ENCODE measurements at regions not wholly inside any gene's neighbourhood (a gene's known extent, or its start where the extent isn't known, plus 50 kb on each side); places are given as distances from the start of the nearest gene placed in this dataset.

GRCh38 chr1:199243423-199244061, 604.7 kb downstream of the PTPRC start:
- DNase-seq (ENCODE audit: low read depth, low spot score) (peak; percentile 35), ATAC-seq (peak; percentile 73)
- intact Hi-C loops (cut with micrococcal nuclease; ENCODE audit: unreplicated experiment) = no loop called here
- in situ Hi-C loops (cut with HindIII; ENCODE audit: low pct_unique_long_range_greater_than_20kb, low sequenced_read_pairs) = no loop called here
- BruUV-seq (replicated peaks) = no TSS peak
- Histone ChIP-seq H3K9me3 (ENCODE audit: control insufficient read depth, insufficient read depth, low read depth, low read length) (no peaks in the 10 kb centered on the region), H3K36me3 (ENCODE audit: control insufficient read depth, insufficient read depth, low read length) (no peaks in the 10 kb centered on the region), H3K4me3 (ENCODE audit: low read depth in 2 of 2, low read length in 2 of 2) (no peak overlapping the region), H3K27me3 (ENCODE audit: control insufficient read depth, insufficient read depth, low read length) (no peaks in the 10 kb centered on the region), H3K27ac (ENCODE audit: low read length) (no peak overlapping the region), H3K4me1 (ENCODE audit: control insufficient read depth, insufficient read depth, low read length) (no peaks in the 10 kb centered on the region)
- TF ChIP-seq POLR2AphosphoS5 (IDR thresholded peaks at IDR 0.05; ENCODE audit: low read depth, low read length) (no peak), CTCF (IDR thresholded peaks at IDR 0.05) (peak; percentile 71)
- ChIA-PET POLR2A (no interaction called here), CTCF (no interaction called here)

GRCh38 chr1:199245946-199246345, 607.1 kb downstream of the PTPRC start:
- BruUV-seq (replicated peaks) = no TSS peak
- no peak overlapping the region for H3K4me3 ChIP-seq (ENCODE audit: low read depth in 2 of 2, low read length in 2 of 2)
- TF ChIP-seq CTCF (IDR thresholded peaks at IDR 0.05) (no peak), SIN3A (IDR thresholded peaks at IDR 0.05; ENCODE audit: borderline replicate concordance, insufficient read depth, low read depth, low read length) (no peak), POLR2AphosphoS5 (IDR thresholded peaks at IDR 0.05; ENCODE audit: low read depth, low read length) (no peak), TCF7L2 (IDR thresholded peaks at IDR 0.05; ENCODE audit: low read depth, low read length) (no peak), REST (IDR thresholded peaks at IDR 0.05; ENCODE audit: insufficient read depth in 1 of 2, low read depth in 2 of 2, low read length in 1 of 2) (no peak)
- POLR2A ChIA-PET = no interaction called here
- intact Hi-C loops (cut with micrococcal nuclease; ENCODE audit: unreplicated experiment) = no loop called here
- ATAC-seq (no peak), DNase-seq (ENCODE audit: low read depth, low spot score) (no peak)
- CTCF ChIA-PET = no interaction called here
- H3K27me3 ChIP-seq (ENCODE audit: control insufficient read depth, insufficient read depth, low read length) = no peaks in the 10 kb centered on the region
- H3K9me3 ChIP-seq (ENCODE audit: control insufficient read depth, insufficient read depth, low read depth, low read length) = no peaks in the 10 kb centered on the region
- H3K27ac ChIP-seq (ENCODE audit: low read length) = no peak overlapping the region
- H3K4me1 ChIP-seq (ENCODE audit: control insufficient read depth, insufficient read depth, low read length) = no peaks in the 10 kb centered on the region
- in situ Hi-C loops (cut with HindIII; ENCODE audit: low pct_unique_long_range_greater_than_20kb, low sequenced_read_pairs) = no loop called here
- H3K36me3 ChIP-seq (ENCODE audit: control insufficient read depth, insufficient read depth, low read length) = no peaks in the 10 kb centered on the region
